Panc1 (cell line): ENCODE measurements at regions not wholly inside any gene's neighbourhood (a gene's known extent, or its start where the extent isn't known, plus 50 kb on each side); places are given as distances from the start of the nearest gene placed in this dataset.
A peak's percentile ranks its signal among the peaks of the same experiment; 100 is the strongest.

Experiments
- ATAC-seq: fragments of 200-7000 bp; cut with Tn5 transposase; 2 replicates; pipeline ENCODE4 v1.9.1; 2020; ENCODE audit warnings: mild to moderate bottlenecking, moderate library complexity
- BruUV-seq: library from RNA; stranded (reverse); fragments of 400-500 nt; replicated peaks from 2 replicates; lab custom pipeline; 2021; lab: Mats Ljungman, UMichigan
- CTCF ChIA-PET: fragments of 300-600 bp; sonication (Branson Sonifier 250); formaldehyde crosslinking; loops from one replicate; lab custom pipeline; 2022; ENCODE audit warnings: antibody characterized with exemption; lab: Charles Lee
- POLR2A ChIA-PET: fragments of 300-600 bp; sonication (Branson Sonifier 250); formaldehyde crosslinking; loops from one replicate; lab custom pipeline; 2022; ENCODE audit warnings: antibody characterized with exemption; lab: Charles Lee
- DNase-seq: peaks from one replicate; pipeline ENCODE4 v3.0.0-alpha.2; 2010; ENCODE audit warnings: low read depth, low spot score
- H3K27ac ChIP-seq: 2 replicates; pipeline ENCODE4 v1.5.1; 2011; ENCODE audit warnings: mild to moderate bottlenecking, low read length, inconsistent platforms
- H3K27me3 ChIP-seq: fragments of 200-500 bp; sonication (Bioruptor generic); 2 replicates; pipeline ENCODE4 v1.6.0; 2014; ENCODE audit warnings: low read length, inconsistent platforms; ENCODE audit not compliant: control insufficient read depth, insufficient read depth
- H3K36me3 ChIP-seq: fragments of 200-500 bp; sonication (Bioruptor generic); 2 replicates; pipeline ENCODE4 v1.5.1; 2014; ENCODE audit warnings: inconsistent platforms, mild to moderate bottlenecking, low read length, moderate library complexity; ENCODE audit not compliant: control insufficient read depth, insufficient read depth
- H3K4me1 ChIP-seq: 2 replicates; pipeline ENCODE4 v1.5.1; 2011; ENCODE audit warnings: inconsistent platforms, mild to moderate bottlenecking, low read length, moderate library complexity; ENCODE audit not compliant: control insufficient read depth, insufficient read depth
- H3K4me3 ChIP-seq, 2 experiments: 2 replicates each; pipeline ENCODE4 v1.5.1; 2011 to 2012; ENCODE audit warnings: low read depth in 2 of 2, low read length in 2 of 2, mild to moderate bottlenecking in 2 of 2, inconsistent platforms in 1 of 2, moderate library complexity in 1 of 2
- H3K9me3 ChIP-seq: fragments of 200-500 bp; sonication (Bioruptor generic); 2 replicates; pipeline ENCODE4 v1.5.1; 2014; ENCODE audit warnings: low read depth, mild to moderate bottlenecking, inconsistent platforms, low read length, moderate library complexity; ENCODE audit not compliant: control insufficient read depth, insufficient read depth
- POLR2AphosphoS5 ChIP-seq: IDR thresholded peaks from 2 replicates; pipeline ENCODE4 v1.6.1; 2012; ENCODE audit warnings: mild to moderate bottlenecking, low read depth, low read length, moderate library complexity
- SIN3A ChIP-seq: IDR thresholded peaks from 2 replicates; pipeline ENCODE4 v1.6.1; 2012; ENCODE audit warnings: low read depth, mild to moderate bottlenecking, low read length, moderate library complexity, borderline replicate concordance; ENCODE audit not compliant: insufficient read depth
- TCF7L2 ChIP-seq: IDR thresholded peaks from 2 replicates; pipeline ENCODE4 v1.6.1; 2011; ENCODE audit warnings: mild to moderate bottlenecking, low read depth, low read length, inconsistent platforms
- in situ Hi-C: cut with HindIII; loops from 2 replicates; pipeline ENCODE4 v1.10.0; 2016; ENCODE audit warnings: low sequenced_read_pairs, low pct_unique_long_range_greater_than_20kb
- intact Hi-C: fragments of 100-400 bp; cut with micrococcal nuclease; formaldehyde crosslinking; loops from one replicate; pipeline ENCODE4 v1.10.0; 2022; ENCODE audit not compliant: unreplicated experiment
- TF ChIP-seq, protein P1 (sequence below): fragments of 450-650 bp; IDR thresholded peaks from 2 replicates; pipeline ENCODE4 v1.5.1; 2017; ENCODE audit warnings: mild to moderate bottlenecking
- TF ChIP-seq, protein P2 (sequence below), 2 experiments: IDR thresholded peaks; 2 replicates each; pipeline ENCODE4 v1.6.1; 2011 to 2012; ENCODE audit warnings: low read depth in 2 of 2, control low read depth in 1 of 2, low read length in 1 of 2, mild to moderate bottlenecking in 1 of 2, moderate library complexity in 1 of 2; ENCODE audit not compliant: insufficient read depth in 1 of 2

- intact Hi-C loops (loop anchor here (1.0 to 10.0 kb wide), 2 partner anchors 202 to 383 kb away; no protein-coding TSS in a partner anchor), in situ Hi-C loops (no loop called here)
- Histone ChIP-seq H3K27me3 (no peaks in the 10 kb centered on the region), H3K27ac (no peak overlapping the region), H3K36me3 (no peaks in the 10 kb centered on the region), H3K4me1 (no peaks in the 10 kb centered on the region), H3K4me3 (no peak overlapping the region), H3K9me3 (no peaks in the 10 kb centered on the region)
- no peak for DNase-seq
- BruUV-seq: no TSS peak
- POLR2A ChIA-PET: no interaction called here
- CTCF ChIA-PET: no interaction called here
- TF ChIP-seq, protein P1, sequence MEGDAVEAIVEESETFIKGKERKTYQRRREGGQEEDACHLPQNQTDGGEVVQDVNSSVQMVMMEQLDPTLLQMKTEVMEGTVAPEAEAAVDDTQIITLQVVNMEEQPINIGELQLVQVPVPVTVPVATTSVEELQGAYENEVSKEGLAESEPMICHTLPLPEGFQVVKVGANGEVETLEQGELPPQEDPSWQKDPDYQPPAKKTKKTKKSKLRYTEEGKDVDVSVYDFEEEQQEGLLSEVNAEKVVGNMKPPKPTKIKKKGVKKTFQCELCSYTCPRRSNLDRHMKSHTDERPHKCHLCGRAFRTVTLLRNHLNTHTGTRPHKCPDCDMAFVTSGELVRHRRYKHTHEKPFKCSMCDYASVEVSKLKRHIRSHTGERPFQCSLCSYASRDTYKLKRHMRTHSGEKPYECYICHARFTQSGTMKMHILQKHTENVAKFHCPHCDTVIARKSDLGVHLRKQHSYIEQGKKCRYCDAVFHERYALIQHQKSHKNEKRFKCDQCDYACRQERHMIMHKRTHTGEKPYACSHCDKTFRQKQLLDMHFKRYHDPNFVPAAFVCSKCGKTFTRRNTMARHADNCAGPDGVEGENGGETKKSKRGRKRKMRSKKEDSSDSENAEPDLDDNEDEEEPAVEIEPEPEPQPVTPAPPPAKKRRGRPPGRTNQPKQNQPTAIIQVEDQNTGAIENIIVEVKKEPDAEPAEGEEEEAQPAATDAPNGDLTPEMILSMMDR: no peak
- TF ChIP-seq, protein P2, sequence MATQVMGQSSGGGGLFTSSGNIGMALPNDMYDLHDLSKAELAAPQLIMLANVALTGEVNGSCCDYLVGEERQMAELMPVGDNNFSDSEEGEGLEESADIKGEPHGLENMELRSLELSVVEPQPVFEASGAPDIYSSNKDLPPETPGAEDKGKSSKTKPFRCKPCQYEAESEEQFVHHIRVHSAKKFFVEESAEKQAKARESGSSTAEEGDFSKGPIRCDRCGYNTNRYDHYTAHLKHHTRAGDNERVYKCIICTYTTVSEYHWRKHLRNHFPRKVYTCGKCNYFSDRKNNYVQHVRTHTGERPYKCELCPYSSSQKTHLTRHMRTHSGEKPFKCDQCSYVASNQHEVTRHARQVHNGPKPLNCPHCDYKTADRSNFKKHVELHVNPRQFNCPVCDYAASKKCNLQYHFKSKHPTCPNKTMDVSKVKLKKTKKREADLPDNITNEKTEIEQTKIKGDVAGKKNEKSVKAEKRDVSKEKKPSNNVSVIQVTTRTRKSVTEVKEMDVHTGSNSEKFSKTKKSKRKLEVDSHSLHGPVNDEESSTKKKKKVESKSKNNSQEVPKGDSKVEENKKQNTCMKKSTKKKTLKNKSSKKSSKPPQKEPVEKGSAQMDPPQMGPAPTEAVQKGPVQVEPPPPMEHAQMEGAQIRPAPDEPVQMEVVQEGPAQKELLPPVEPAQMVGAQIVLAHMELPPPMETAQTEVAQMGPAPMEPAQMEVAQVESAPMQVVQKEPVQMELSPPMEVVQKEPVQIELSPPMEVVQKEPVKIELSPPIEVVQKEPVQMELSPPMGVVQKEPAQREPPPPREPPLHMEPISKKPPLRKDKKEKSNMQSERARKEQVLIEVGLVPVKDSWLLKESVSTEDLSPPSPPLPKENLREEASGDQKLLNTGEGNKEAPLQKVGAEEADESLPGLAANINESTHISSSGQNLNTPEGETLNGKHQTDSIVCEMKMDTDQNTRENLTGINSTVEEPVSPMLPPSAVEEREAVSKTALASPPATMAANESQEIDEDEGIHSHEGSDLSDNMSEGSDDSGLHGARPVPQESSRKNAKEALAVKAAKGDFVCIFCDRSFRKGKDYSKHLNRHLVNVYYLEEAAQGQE (IDR thresholded peaks at IDR 0.05; ENCODE audit: insufficient read depth in 1 of 2, low read depth in 2 of 2, low read length in 1 of 2): no peak
- no peak for TF ChIP-seq TCF7L2
- TF ChIP-seq POLR2AphosphoS5: no peak
- no peak for TF ChIP-seq SIN3A
- ATAC-seq: no peak
These were observed 293.9 kb downstream of the PDGFC start for GRCh38 chr4:156677656-156678055.

DNA sequence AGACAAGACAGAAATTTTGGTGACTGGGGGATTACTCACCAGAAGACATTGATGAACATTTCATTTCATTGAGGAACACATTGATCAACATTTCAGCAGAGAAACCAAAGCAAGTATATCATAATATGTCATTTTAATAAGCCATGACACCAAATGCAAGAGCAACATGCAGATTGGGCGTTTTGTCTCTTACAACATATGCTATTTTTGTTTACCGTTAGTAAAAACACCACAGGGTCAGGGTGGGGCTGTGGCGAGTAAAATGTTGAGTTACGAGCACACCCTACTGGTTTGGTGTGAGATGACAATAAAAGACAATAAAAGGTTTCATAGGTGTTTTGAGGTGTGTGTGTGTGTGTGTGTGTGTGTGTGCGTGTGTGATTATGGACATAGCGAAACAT lies 294.5 kb downstream of the PDGFC start:
- no peak overlapping the region for H3K27ac ChIP-seq
- ChIA-PET CTCF (no interaction called here), POLR2A (no interaction called here)
- intact Hi-C loops (loop anchor here (1.0 to 10.0 kb wide), 2 partner anchors 202 to 382 kb away; no protein-coding TSS in a partner anchor), in situ Hi-C loops (no loop called here)
- H3K36me3 ChIP-seq: no peaks in the 10 kb centered on the region
- H3K4me1 ChIP-seq: no peaks in the 10 kb centered on the region
- TF ChIP-seq, protein P2 (IDR thresholded peaks at IDR 0.05; ENCODE audit: insufficient read depth in 1 of 2, low read depth in 2 of 2, low read length in 1 of 2): no peak
- TF ChIP-seq SIN3A: no peak
- TF ChIP-seq, protein P1: peak; percentile 58
- TF ChIP-seq TCF7L2: no peak
- peak; percentile 70; the same call in 1 of the 2 replicates for ATAC-seq
- no peaks in the 10 kb centered on the region for H3K9me3 ChIP-seq
- peak; percentile 28 for DNase-seq
- no peaks in the 10 kb centered on the region for H3K27me3 ChIP-seq
- no peak overlapping the region for H3K4me3 ChIP-seq
- BruUV-seq: no TSS peak
